Renal pelvis (tissue), 1 donor: ENCODE measurements at regions not wholly inside any gene's neighbourhood (a gene's known extent, or its start where the extent isn't known, plus 50 kb on each side); places are given as distances from the start of the nearest gene placed in this dataset.

Experiments used
- DNase-seq: peaks from one replicate; pipeline ENCODE4 v3.0.0-alpha.2; 2013

DNA sequence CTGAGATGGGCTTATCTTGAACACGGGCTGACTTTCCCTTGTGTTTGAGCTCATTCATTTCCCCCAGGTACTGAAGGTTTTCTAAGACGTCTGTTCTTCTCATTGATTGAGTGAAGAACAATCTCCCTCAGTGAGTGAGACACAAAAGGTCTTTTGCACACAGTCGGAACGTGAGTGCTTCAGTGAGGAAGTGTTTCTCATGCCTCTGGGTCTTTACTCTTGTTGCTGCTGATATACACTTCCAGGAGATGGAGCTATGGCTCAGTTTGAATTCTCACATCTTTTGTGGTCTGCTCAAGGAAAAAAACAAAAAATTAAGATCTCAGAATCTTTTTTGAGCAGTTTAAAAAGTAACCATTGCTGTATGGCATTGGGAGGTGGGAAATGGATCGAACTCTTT lies 981.9 kb upstream of the TENM3 start:
- peak; percentile 11 for DNase-seq

DNA sequence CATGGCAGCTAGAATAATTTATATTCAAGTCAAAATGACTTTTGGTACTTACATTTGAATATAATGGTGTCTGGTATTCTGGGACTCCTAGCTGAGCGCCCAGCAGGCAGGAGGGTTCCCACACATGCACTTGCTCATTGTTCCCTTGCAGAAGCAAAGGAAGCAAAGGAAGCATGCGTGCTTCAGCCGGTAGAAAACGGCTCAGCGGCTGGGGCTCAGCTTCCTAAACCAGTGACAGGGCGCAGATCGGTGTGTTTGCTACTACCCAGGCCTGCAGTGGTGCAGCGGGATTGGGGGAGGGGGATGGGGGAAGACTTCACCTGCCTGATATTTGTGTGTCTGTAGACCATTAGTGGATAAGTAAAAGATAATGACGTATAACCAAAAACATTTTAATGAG lies 978.3 kb upstream of the TENM3 start:
- no peak for DNase-seq

DNA sequence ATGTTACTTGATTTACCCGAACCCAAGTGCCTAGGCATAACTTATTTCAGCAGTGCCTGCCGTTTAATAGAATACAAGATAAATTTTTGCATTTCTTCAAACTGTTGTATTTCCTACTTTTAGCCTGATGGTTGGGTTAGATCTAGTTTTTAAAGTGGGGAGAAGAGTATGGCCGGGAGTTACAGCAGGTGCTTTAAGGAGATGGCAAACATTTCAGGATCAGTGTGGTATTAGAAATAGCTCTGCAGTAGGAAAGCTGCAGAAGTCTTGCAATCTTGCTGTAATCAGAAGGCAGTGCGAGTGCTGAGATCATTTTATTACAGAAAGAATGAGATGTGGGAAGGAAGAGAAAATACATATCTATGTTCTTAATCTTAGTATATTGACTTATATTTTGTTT lies 977.8 kb upstream of the TENM3 start:
- DNase-seq, result no peak

DNA sequence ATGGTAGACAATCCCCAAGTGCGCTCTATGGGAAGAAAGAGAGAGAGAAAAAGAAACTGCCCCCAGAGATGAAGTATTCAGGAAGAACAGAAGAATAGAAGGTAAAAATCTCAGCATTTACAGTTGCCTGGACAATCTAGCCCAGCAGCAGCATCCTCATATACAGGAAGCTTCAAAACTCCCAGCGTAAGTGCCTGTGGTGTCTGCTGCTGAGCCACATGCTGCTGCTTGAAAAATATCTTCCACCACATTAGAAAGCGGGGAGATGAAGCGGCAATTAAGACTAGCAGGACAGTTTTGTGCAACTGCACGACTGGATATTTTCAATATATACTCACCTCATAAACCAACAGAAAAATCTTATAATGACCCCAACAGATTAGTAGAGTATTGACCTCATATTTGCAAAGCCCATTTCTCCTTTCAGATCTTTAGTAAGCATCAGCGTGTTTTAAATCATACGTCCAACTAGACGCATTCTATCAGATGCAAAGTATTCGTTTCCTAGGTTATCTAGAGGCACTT lies 972.0 kb upstream of the TENM3 start:
- DNase-seq, result no peak

DNA sequence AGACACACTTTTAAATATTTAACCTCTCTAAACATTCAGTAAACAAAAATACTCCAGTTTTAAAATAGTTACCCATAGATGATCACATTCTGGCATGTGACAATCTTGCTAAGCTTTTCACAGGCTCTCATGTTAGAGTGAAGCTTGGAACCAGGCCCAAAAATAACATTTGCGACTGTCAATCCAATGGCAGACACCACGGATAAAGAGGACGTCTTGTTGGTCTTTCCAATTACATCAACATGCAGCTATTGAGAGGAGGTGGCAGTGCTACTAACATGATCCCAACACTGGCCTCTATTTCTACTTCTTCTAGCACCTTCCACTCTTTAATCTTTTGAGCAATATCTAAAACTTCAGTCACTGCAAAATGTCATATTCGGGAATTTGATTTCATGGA lies 970.8 kb upstream of the TENM3 start:
- DNase-seq, result no peak

DNA sequence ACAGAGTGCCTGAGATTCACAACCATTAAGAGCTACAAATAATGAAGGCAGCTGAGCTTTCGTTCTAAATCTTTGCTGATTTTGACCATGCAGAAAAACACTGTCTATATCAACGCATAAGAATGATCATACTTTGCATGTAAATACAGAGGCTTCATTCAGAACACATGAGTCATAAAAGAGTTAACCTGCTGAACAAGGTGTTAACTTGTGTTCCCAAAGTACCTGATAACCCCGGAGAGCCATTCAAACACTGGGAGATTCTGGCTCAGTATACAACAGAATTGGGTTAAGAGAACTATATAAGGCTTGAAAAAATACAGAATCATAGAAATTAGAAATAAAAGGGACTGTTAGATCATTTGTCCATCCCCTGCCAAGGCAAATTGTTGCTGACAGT lies 964.3 kb upstream of the TENM3 start:
- no peak for DNase-seq

DNA sequence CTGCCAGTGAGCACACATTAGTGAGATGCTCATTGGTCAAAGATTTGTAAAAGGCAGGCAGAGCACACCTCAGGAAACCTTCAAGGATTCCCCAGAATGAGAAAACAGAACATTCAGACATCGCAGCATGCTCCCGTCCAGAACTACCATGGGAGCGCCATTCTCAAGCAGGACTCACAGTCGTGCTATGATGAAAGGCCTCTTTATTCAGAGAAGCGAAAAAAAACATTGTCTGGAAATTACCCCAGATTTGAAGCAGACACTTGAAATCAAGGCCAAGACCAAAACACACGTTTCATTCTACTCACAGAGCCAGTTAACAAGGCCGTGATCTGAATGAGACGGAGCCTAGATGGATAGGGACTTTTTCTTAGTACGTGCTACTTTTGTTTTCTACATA lies 961.8 kb upstream of the TENM3 start:
- DNase-seq, result no peak

DNA sequence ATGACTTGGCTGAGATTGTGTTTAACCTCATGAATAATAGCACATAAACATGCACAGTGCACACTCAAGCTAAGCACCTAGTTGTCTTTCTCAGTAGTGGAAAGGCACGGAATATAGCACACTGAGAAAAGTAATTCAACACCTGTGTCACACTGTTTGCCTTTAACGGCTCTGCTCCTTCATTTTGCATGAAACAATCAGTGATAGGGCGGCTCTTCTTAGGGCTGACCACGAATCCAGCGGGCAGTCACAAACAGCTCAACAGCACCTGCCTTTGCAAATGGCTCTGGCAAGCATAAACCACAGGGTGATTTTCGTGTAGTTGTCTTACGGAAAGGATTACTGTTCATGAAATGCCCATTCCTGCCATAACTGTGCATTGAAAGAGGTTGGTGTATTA lies 954.0 kb upstream of the TENM3 start:
- peak; percentile 14 for DNase-seq

DNA sequence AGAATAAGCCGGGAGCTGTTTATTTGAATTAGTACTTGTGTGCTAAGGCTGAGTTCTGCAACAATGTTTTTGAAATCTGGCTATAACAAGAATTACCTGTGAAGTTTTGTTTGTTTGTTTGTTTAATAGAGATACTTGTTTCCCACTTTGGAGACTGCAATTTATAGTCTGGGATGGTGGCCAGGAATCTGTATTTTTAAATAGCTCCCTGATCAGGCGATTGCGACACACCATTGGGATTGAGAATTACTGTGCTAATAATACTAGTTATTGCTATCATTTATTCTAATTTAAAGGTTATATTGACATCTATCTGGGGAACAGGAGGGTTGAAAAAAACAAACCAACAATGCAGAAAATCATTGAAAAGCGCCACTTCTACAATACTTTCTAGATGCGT lies 951.6 kb upstream of the TENM3 start:
- no peak for DNase-seq

DNA sequence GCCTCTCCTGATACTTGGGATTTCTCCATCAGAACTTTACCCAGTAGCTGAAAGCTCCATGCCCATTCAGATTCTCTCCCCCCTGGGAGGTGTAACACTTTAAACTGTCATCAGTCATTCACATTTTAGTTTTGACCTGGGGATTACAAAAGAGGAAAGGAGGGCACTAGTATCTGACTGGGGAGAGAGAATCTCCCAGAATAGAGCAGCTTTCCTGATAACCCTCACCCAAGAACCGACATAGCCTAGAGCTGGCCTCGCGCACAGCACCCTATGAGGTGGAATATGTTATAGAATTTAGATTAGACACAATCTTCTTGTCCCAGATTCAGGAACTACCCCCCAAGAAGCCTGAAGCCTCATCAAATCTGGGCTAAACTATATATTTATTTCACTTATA lies 950.2 kb upstream of the TENM3 start:
- no peak for DNase-seq

DNA sequence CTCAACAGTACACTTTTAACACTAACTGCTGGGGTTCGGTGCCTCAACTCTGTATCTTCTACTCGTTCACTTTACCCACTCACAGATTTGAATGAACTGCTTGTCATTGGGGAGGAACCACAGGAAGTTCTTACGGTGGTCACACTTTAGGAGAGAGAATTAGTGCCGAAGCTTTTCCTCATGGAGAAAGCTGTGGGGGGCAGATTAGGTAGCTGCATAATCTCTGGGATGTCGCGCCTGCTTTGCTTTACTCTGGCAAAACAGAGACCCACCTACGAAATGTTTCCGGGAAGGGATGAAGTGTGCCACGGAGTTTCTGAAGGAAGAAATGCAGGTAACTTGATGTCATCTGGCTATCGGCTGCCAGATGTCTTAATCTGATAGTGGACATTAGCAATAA lies 949.7 kb upstream of the TENM3 start:
- no peak for DNase-seq

DNA sequence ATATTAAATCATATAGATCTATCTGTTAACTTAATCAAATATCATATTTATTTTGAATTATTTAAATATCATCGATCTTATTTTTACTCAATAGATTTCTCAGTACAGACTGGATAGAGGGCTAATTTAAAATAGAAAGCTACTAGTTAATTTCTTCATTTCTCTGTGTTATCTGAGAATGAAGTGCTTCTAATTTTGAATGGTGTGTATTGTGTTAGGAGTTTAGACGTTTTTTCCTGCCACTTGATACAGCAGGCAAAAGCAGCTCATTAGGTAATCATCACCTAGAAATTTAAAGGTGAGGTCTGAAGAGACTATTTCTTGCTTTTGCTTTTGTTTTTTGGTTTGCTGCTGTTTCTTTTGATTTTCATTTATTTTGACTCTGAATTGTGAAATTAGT lies 948.8 kb upstream of the TENM3 start:
- no peak for DNase-seq

DNA sequence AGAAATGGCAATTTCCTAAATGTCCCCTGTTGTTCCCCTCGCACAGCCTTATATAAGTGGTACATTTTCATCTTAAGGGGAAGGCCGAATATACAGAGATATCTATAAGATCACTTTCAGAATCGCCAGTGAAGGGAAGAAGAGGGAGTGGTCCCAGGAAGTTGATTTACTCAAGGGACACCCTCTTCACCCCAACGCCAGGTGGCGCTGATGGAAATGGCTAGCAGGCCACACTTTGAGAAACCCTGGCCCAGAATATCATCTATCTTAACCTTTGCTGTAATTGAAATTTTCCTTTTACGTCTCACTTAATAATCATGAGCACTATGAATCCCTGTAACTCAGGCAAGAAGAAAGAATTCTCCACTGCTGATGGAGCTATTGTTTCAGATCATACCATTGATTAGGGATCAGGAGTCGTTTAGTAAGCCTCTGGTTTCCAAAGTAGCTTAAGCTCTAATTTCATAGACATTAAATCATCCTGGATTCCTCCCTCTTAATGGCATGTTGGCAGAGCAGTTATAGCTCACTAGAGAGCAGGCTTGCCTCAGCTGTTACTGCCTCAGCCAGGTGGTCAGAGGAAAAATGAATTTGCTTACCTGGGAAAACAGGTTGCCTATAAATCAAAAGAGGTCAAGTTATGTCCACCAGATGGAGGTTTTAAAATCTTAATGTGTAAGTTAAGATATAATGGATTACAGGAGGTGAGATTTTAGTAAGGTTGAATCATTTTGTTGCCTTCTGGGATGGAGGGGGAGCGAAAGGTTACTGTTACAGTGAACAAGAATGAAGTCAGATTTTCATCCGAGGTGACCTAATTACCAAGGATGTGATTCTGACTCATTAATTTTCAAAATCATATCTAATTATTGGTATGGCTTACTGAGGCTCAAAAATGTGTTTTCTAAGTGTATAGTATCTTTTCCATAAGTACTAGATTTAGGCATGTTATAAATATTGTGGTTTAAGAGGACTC lies 941.2 kb upstream of the TENM3 start:
- DNase-seq, result no peak

DNA sequence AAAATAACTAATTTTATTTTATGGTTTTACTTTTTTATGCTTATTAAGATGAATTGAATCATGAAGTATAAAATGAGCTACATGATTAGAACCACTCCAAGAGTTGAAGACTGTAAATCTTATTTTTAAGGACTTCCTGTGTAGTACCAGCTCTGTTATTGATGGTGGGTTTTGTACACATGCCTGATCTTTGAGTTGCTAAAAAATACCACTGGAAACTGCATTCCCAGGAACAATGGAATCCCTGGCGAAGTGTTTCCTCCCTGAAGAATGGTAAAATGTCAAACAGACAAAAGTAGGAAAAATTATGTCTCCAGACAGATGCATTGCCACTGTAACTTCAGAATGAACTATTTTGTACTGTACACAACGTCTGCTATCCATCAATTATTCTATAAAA lies 935.4 kb upstream of the TENM3 start:
- no peak for DNase-seq

DNA sequence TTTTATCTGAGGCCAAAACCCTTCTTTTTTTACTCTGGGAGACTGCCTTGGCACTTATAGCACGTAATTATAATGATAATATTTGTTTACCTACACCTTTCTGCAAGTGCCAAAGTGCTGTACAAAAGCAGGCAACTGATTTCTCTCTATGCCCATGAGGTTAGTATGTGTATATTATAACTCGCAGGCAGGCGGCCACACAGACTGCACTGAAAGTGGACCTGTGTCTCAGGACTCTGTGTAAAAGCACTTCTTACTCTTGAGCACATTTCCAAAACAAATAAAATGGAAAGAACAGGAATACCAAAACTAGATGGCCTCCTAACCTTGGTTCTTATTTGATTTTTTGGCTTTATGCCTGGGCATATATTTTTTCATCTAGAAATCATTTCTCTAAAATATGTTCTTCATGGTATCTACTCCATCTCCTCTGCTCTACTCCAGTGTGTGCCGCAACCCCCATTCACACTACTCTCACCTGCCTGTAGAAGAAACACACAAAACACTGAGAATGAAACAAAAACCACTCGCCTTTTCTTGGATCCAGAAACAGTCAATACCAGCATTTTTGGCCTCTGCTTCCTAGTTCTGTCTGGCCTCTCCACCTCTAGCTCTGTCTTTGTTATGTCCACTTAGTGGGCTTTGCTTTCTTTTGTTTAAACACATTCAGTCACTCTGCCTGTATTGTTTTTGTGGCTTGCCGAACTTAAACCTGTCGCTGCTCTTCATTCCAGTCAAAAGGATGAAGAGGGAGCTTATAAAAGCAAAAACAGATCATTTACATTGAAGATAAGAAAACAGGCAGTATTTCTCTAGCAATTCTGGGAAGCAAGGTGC lies 934.5 kb upstream of the TENM3 start:
- no peak for DNase-seq

DNA sequence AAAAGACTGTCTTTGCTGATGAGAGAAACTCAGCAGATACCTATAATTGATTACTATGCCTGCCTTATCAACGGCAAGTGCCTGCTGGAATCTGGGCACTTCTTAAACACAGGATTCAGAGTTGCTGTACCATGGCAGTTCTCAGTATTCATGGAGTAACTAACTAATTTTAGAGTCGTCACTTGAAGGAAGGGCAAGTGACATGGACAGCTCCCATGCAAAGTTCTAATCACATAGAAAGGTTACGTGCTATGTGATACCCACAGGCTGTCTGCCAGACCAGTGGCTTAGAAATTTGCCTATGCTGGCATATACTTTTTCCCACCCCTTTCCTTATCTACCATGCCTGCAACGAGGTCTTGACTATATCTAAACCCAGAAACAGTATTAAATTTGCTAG lies 931.1 kb upstream of the TENM3 start:
- DNase-seq, result no peak

DNA sequence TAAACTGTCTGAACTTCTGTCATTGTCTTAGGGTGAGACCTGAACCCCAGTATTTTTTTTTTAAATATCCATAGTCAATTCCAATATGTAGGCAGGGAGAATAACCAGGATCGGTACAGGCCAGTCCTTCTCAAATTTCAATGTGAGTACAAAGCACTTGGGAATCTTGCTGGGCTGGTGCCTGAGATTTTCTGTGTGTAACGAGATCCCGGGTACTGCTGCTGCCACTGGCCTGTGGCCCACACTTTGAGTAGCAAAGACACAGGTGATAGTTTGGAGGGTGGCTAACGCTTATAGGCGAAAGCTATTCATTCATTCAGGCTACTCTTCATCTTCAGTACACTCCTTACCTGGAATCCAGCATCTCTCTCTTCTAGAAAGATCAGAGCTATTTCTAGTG lies 923.6 kb upstream of the TENM3 start:
- no peak for DNase-seq

DNA sequence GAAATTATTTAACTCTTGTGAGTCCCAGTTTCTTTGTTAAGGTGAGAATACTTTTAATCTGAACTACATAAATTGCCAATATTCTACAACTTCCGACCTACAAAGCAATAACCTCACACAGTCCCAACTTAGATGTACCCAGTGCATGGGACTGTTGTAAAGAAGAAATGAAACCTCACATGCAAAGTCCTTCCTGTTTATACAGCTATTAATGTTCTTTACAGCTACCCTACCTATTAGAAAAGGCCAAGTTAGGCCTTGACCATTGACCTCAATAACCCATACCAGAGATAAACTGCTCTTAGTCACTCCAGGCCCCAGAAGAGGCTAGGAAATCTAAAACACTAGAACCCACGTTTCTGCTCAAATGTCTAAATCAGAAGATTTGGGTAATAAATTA lies 920.1 kb upstream of the TENM3 start:
- DNase-seq, result no peak

DNA sequence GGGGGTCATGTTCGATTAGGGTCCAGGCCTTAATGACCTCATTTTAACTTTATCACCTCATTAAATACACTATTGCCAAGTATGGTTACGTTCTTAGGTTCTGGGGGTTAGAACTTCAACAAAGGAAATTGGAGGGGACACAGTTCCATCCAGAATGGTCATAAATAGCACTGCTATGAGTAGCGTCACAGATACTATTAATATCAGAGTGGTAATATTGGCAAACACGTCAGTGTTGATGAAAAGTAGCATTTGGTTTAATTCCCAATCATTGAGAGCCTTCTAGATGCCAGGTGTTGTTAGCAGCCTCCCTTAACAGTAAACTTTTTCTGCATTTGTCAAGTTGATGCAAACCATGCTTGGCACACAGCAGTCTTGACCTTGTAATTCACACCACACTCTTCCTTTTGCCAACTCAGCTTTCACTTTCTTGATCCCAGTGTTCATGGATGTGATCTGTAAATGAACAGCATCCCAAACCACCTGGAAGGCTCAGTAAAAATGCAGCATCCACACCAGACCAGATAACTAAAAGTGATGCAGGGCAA lies 912.5 kb upstream of the TENM3 start:
- DNase-seq, result peak; percentile 26

DNA sequence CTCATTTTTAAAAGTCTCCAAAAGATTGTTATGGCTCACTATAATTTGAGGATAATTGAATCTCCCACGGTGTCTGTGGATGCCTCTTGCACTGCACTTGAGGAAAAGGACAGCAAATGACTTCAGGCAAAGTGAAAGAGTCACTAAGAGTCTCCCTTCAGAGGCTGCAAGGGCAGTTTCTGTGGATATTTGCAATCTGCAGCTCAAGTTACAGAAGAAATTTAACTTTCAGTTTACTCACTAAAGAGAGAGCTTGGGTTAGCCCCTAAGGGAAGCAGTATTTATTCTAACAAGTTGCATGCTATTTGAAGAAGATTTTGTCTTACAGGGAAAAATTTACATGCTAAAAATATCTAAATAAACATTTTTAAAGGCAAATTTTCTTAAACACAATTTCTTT lies 912.0 kb upstream of the TENM3 start:
- no peak for DNase-seq

DNA sequence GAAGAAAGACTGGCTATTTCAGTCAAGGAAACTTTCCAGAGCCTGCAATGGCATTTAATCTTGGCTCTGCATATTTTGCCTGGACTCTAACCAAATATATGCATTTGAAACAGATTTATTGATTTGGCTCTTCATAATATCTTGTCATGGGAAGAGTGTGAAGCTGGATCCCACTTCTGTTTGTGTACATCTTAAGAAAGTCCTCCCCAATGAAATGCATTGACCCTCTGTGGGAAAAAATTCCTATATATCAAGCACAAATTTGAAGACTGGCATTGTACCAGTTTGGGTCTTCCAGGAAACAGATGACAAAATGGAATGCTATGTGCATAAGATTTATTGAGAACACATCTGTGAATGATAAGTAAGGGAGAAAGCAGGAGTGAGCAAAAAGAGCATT lies 897.3 kb upstream of the TENM3 start:
- no peak for DNase-seq

DNA sequence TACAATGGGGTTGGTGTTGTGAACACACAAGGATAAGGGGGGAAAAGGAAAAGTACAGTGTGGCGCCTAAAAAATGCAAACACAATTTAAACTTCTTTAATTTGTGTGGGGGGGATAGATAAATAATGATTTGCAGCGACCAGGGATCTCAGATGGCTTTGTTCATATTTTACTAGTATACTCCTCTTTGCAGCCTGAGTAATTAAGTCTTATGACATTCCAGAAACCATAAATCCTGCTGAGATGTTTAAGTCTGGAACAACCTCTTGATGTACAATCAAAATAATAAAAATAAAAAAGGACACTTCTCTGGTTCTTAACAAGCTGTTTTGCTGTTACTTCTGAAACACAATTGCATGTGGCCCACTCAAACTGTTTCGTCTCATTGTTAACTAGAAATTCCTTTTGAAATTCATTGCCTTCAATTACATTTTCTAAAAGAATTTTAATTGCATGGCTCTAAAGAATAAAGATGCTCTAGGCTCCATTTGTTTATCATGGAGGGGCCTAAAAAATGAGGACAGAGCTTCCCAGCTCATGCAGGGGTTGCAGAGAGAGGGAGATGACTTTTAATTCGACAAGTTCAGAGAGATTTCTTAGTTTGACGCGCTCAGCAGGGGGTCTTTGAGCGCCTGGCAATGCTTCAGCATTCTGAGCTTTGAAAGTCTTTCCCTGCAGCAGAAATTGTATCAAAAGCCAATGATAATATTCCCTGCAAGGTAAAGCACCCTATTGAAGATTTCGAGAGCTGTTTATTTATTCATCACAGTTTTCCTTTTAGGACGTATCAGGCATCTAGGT lies 892.4 kb upstream of the TENM3 start:
- no peak for DNase-seq
